Right atrium auricular region (tissue), 2 donors: ENCODE measurements at regions not wholly inside any gene's neighbourhood (a gene's known extent, or its start where the extent isn't known, plus 50 kb on each side); places are given as distances from the start of the nearest gene placed in this dataset.
A peak's percentile ranks its signal among the peaks of the same experiment; 100 is the strongest.

Experiments used
- DNase-seq: peaks from one replicate; pipeline ENCODE4 v3.0.0-alpha.2; 2019; ENCODE audit warnings: low spot score
- H3K27ac ChIP-seq, 2 donors: fragments of 200-600 bp; sonication (generic); 1 replicate in 1 of 2; 2 replicates in 1 of 2; pipeline ENCODE4 v1.5.1; 2016 to 2019
- H3K27me3 ChIP-seq, 2 donors: fragments of 200-600 bp; sonication (generic); one replicate each; pipeline versions ENCODE4 v1.5.1 to v1.6.0; 2017 to 2019
- H3K36me3 ChIP-seq: fragments of 200-600 bp; sonication (generic); one replicate; pipeline ENCODE4 v1.5.1; 2016
- H3K4me1 ChIP-seq, 2 donors: fragments of 200-600 bp; sonication (generic); one replicate each; pipeline versions ENCODE4 v1.5.1 to v1.6.0; 2017 to 2019
- H3K4me3 ChIP-seq, 2 donors: fragments of 200-600 bp; sonication (generic); 1 replicate in 1 of 2; 2 replicates in 1 of 2; pipeline ENCODE4 v1.5.1; 2017 to 2019; ENCODE audit warnings: mild to moderate bottlenecking in 1 of 2, moderate library complexity in 1 of 2
- H3K9me3 ChIP-seq, 2 donors: fragments of 200-600 bp; sonication (generic); one replicate each; pipeline ENCODE4 v1.5.1; 2019
- TF ChIP-seq, protein P1 (sequence below), 2 donors: fragments of 200-600 bp; sonication (generic); IDR thresholded peaks; one replicate each; pipeline ENCODE4 v1.5.1; 2019; ENCODE audit warnings: antibody characterized with exemption in 2 of 2

DNA sequence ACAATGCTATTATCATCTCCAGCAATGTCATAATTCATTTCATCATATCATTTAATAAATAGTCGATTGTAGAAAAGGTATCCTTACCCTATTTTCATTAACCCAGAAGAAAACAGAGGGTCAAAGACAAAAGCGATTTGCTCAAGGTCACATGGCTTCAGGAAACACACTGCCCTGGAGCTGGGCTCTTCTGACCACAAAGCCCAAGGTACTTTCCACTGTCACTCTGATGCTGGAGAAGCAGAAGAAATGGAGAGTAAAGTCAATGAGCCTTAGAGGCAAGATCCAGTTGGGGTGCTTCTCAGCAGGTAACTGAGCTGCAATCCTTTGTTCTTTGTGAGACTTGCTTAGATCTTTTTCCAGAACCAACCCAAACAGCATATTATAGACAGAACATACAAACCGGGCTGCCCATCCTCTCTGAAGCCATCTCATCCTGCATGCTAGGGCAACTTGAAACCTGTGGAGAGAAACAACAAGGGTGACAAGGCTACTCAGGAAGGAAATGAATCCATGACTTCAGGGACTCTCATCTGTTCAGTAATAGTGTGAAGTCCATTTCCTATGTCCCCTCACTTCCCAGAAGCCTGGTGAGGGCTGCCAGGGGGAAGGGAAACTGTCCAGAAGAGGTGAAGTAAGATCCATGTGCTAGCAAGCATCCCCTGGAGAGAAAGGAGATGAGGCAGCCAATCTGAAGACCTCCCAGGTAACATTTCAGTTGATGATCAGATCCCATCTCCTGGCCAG lies 148.6 kb upstream of the SVIL start:
- Histone ChIP-seq H3K9me3 (peaks cover 0 to 10% of the 10 kb centered on the region in 2 donors), H3K36me3 (no peaks in the 10 kb centered on the region), H3K4me3 (no peak overlapping the region), H3K27me3 (no peaks in the 10 kb centered on the region), H3K4me1 (peaks cover 0 to 6% of the 10 kb centered on the region in 2 donors), H3K27ac (peak overlapping the region; percentile 10 to 78)
- no peak for DNase-seq
- TF ChIP-seq, protein P1, sequence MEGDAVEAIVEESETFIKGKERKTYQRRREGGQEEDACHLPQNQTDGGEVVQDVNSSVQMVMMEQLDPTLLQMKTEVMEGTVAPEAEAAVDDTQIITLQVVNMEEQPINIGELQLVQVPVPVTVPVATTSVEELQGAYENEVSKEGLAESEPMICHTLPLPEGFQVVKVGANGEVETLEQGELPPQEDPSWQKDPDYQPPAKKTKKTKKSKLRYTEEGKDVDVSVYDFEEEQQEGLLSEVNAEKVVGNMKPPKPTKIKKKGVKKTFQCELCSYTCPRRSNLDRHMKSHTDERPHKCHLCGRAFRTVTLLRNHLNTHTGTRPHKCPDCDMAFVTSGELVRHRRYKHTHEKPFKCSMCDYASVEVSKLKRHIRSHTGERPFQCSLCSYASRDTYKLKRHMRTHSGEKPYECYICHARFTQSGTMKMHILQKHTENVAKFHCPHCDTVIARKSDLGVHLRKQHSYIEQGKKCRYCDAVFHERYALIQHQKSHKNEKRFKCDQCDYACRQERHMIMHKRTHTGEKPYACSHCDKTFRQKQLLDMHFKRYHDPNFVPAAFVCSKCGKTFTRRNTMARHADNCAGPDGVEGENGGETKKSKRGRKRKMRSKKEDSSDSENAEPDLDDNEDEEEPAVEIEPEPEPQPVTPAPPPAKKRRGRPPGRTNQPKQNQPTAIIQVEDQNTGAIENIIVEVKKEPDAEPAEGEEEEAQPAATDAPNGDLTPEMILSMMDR (IDR thresholded peaks at IDR 0.05), result no peak

DNA sequence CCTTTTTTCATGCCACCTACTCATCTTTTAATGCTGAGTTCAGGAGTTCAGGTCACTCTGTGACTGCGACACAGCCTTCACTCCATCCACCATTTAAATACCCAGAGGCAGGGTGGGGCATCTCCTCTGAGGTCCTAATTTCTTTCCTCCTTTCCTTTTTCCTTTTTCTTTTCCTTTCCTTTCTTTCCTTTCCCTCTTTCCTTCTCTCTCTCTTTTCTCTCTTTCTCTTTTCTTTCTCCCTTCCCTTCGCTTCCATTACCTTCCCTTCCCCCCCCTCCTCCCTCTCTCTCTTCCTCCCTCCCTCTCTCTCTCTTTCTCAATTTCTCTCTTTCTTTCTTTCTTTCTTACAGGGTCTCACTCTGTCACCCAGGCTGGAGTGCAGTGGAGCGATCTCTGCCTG lies 145.9 kb upstream of the SVIL start:
- Histone ChIP-seq H3K9me3 (no peaks in the 10 kb centered on the region), H3K27ac (no peak overlapping the region), H3K4me1 (peaks cover 0 to 6% of the 10 kb centered on the region in 2 donors)

DNA sequence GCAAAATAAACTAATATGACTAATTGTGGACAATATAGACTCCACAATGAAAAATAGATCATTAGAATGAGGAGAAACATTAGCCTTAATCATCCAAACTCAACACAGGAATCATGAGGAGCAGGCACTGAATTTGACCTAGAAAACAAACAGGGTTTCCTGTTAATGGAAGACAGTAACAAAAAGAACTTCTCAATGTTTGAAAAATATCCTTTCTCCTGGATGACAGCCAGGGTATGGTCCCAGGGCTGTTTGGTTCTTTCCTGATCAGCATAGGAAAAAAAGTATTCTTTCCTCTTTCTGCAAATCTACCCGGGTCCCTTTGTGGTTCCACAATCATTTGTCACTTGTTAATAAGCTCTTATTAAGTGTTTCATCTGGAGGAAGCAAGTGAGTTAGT lies 145.3 kb upstream of the SVIL start:
- H3K27ac ChIP-seq, result no peak overlapping the region
- no peak overlapping the region for H3K4me3 ChIP-seq
- H3K4me1 ChIP-seq, result peaks cover 0 to 6% of the 10 kb centered on the region in 2 donors
- TF ChIP-seq, protein P1 (IDR thresholded peaks at IDR 0.05), result no peak
- no peaks in the 10 kb centered on the region for H3K27me3 ChIP-seq
- no peaks in the 10 kb centered on the region for H3K9me3 ChIP-seq
- no peaks in the 10 kb centered on the region for H3K36me3 ChIP-seq
- DNase-seq, result no peak

More for the DNA sequence above, 145.9 kb upstream of the SVIL start:
- Histone ChIP-seq H3K4me3 (no peak overlapping the region), H3K36me3 (no peaks in the 10 kb centered on the region), H3K27me3 (no peaks in the 10 kb centered on the region)
- TF ChIP-seq, protein P1 (IDR thresholded peaks at IDR 0.05), result no peak
- DNase-seq, result no peak

DNA sequence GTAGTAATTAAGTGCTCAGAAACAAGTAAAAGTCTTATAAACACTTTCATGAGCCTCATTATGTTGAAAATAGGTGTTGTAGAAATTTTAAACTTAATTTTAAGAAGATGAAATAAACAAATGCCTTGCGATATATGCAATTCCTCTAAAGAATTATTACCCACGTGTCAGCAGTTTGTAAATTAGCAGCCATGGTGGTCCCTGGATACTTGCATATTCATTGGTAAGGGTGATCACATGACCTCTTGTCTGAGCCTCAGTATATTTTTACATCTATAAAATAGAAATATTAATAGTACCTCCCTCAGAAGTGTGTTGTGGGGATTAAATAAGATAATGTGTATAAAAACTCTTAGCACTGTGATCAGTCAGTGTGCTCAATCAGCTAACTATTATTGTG lies 141.5 kb upstream of the SVIL start:
- Histone ChIP-seq H3K9me3 (no peaks in the 10 kb centered on the region), H3K27me3 (no peaks in the 10 kb centered on the region), H3K36me3 (no peaks in the 10 kb centered on the region), H3K4me1 (no peaks in the 10 kb centered on the region), H3K4me3 (no peak overlapping the region), H3K27ac (no peak overlapping the region)
- TF ChIP-seq, protein P1 (IDR thresholded peaks at IDR 0.05), result no peak
- DNase-seq, result no peak

DNA sequence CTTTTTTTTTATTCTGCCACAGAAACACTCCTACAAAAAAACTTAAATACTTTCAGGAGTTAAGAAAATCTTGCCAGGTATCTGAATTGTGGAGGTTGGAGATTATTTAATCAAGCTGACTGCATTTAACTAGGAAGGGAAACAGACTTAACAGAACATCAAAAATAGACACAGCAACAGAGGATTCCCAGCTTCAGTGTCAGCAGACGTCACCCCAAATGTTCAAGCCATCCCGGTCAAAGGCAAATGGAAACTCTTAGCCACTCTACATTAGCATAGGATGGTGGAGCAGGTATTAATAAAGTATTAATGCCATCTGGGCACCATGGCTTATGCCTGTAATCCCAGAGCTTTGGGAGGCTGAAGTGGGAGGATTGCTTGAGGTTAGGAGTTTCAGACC lies 139.7 kb upstream of the SVIL start:
- TF ChIP-seq, protein P1 (IDR thresholded peaks at IDR 0.05), result no peak
- no peak for DNase-seq

DNA sequence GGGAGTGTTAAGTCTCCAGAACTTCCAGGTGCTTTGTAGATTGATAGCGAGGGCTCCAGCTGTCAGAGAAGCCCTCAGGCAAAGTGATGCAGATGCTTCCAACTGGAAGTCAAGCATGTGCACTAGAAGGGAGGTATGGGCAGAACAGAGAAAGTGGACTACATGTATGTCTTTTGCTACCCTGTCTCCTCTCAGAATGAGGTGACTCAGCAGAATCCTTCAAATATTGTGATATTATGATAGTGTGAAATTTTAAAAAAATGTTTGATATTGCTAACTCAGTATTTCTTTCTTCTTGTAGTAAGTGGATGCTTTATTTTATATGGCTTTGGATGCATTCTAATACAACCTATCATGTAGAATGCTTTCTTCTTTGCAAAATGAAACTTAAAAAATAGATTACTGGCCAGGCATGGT lies 138.9 kb upstream of the SVIL start:
- TF ChIP-seq, protein P1 (IDR thresholded peaks at IDR 0.05), result no peak
- Histone ChIP-seq H3K36me3 (no peaks in the 10 kb centered on the region), H3K4me1 (no peaks in the 10 kb centered on the region), H3K27me3 (no peaks in the 10 kb centered on the region), H3K27ac (no peak overlapping the region), H3K9me3 (no peaks in the 10 kb centered on the region), H3K4me3 (no peak overlapping the region)
- DNase-seq, result no peak

More for the DNA sequence above, 139.7 kb upstream of the SVIL start:
- Histone ChIP-seq H3K4me3 (no peak overlapping the region), H3K36me3 (no peaks in the 10 kb centered on the region), H3K4me1 (no peaks in the 10 kb centered on the region), H3K27ac (no peak overlapping the region), H3K27me3 (no peaks in the 10 kb centered on the region), H3K9me3 (no peaks in the 10 kb centered on the region)
